GM18517 (cell line): ENCODE measurements at regions not wholly inside any gene's neighbourhood (a gene's known extent, or its start where the extent isn't known, plus 50 kb on each side); places are given as distances from the start of the nearest gene placed in this dataset.
A peak's percentile ranks its signal among the peaks of the same experiment; 100 is the strongest.

ENCODE experiments used
- ATAC-seq: cut with Tn5 transposase; IDR thresholded peaks from one replicate; pipeline ENCODE4 v1.9.1; 2021; ENCODE audit warnings: mild to moderate bottlenecking, moderate library complexity; ENCODE audit not compliant: unreplicated experiment

DNA sequence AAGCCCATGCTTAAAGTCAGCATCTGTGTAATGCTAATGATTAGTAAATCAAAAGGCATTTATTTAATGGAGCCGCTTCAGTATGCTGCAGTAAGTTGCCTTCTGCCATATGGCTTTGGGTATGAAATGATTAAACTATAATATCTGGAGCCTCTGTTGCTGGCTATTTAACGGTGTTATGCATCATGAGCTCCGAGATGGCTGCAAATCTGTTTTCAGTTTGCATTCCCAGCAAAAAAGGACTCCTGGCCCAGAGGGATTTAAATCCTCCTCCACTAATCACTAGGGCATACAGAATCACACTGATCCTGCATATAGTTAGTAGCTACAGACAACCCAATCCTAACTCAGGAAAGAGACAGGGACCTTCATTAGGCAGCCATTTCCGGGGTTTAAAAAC, 171.5 kb upstream of the EEA1 start:
- no peak for ATAC-seq

DNA sequence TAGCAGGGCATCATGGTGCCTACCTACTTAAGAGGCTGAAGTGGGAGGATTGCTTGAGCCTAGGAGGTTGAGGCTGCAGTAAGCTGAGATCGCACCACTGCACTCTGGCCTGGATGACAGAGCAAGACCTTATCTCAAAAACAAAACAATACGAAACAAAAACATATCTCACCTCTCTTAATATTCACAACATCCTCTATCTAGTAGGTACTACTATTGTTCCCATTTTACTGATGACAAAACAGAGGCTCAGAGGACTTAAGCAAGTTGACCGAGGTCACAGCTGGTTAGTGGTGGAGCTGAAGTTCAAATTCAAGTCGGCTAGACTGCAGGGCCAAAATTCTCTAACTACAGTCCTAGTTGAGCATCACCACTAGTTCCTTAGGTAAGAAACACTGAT, 172.3 kb upstream of the EEA1 start:
- no peak for ATAC-seq

DNA sequence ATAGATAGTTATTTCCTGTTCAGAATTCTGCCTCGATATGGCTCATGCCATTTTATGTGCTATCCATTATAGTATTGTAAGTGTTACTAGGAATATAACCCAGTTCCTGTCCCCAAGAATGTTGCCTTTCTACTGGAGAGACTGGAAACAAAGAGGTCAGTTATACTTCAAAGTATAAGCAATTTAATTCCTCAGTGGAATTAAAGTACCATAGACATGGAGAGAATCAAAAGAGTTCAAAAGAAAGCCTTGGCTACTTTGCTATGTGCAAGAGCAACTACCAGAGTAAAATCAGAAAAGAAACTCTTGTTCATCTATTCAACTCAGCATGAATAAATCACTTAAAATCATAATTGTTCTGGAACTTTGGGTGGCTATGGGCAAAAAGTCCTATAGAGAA, 173.2 kb upstream of the EEA1 start:
- ATAC-seq: no peak

DNA sequence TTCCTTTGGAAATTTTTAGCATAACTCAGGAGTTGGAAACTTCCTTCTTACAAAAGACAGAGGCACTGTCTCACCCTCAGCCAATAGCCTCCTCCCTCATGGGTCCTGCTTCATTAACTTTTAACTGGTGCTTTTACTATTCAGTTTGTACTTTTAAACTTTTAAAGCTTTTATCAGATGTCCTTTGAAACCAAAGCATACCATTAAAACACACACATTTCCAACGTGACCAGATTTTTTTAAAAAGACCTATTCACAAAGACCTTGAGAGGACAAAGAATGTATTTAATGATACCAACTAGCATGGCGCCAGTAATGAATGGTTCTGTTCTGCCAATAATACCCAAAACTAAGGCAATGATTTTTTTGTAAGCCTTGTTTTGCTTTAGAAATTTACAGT, 173.6 kb upstream of the EEA1 start:
- ATAC-seq: no peak

GRCh38 chr12:93103154-93103553, 174.1 kb upstream of the EEA1 start:
- no peak for ATAC-seq

DNA sequence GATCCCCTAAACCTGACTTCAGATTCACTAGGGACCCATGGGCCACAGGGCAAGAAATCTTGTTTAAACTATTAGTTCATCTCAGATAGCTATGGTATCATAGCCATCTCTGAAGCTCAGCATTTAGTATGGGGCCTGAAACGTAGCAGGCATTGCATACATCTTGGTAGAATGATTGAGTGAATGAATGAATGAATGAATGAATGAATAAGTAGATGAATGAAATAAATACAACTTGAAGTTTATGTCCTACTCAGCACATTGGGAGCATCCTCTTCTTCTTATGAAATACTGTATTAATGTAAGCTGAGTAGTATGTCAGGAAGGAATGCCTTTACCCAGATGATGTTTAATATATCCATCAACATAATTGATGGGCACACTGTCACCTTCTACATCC, 175.4 kb upstream of the EEA1 start:
- ATAC-seq: no peak

DNA sequence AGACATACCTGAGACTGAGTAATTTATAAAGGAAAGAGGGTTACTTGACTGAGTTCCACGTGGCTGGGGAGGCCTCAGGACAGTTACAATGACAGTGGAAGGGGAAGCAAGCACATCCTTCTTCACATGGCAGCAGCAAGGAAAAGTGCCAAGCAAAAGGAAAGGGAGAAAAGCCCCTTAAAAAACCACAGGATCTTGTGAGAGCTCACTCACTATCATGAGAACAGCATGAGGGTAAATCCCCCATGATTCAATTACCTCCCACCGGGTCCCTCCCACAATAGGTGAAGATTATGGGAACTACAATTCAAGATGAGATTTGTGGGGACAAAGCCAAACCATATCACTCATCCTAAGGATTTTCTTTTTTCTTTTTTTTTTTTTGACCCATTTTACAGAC, 177.8 kb upstream of the EEA1 start:
- ATAC-seq: no peak

- ATAC-seq: no peak
These were observed 178.6 kb upstream of the EEA1 start for GRCh38 chr12:93107514-93108312.

GRCh38 chr12:93108985-93109384, 179.9 kb upstream of the EEA1 start:
- ATAC-seq: no peak

- no peak for ATAC-seq
These were observed 180.6 kb upstream of the EEA1 start for GRCh38 chr12:93109551-93110203.

DNA sequence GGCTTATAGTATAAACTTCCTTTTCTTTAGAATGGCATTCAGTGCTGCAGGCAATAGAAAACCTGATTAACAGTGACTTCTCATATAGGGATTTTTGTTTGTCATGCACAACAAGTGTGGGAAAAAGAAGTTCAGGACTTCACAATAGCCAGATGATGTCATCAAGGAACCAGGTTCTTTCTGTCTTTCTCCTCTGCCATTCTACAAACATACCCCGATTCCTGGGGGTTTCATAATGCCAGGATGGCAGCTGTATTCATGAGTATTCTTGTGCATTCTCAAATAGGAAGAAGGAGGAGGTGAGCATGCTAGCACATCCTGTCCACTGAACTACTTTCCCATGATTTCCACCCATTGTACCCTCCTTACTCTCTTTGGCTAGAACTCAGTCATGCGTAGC, 182.7 kb upstream of the EEA1 start:
- no peak for ATAC-seq

- no peak for ATAC-seq
These were observed 184.4 kb upstream of the EEA1 start for GRCh38 chr12:93113317-93114006.

DNA sequence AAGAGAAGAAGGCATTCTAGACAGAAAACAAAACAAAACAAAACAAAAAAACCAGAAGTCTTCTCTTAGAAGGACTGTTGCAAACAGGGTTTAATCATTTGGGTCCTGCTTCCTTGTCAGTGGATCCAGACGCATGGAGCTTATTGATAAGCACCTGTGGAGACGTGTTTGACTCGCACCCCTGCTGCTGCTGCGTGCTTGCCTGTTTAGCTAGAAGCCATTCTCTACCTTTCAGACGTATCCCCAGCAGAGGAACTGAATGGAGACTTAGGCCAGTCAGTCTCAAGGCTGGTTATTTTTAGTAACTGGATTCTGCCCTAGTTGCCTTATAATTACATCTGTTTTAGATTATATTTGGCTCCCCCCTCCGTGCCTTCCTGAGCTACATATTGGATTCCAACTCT, 186.1 kb upstream of the EEA1 start:
- ATAC-seq: no peak

- ATAC-seq: no peak
These were observed 186.6 kb upstream of the EEA1 start for GRCh38 chr12:93115646-93116045.

DNA sequence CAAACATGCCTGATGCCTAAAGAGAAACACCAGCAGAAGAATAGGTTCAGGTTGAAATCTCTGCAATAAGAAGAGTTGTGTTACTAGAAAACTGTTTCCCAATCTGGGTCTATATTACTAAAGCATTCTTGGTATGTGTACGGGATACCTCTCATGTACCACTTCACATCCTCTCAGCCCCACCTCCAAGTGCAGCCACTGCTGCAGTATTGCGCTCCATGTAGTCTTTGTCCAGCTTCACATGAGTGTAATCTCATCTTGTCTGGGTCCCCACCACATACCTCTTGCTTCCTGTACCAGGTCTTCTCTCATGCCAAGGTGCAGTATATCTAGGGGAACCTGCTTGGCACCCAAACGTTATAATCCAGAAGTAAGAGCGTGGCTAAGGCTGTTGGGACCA, 187.5 kb upstream of the EEA1 start:
- no peak for ATAC-seq

DNA sequence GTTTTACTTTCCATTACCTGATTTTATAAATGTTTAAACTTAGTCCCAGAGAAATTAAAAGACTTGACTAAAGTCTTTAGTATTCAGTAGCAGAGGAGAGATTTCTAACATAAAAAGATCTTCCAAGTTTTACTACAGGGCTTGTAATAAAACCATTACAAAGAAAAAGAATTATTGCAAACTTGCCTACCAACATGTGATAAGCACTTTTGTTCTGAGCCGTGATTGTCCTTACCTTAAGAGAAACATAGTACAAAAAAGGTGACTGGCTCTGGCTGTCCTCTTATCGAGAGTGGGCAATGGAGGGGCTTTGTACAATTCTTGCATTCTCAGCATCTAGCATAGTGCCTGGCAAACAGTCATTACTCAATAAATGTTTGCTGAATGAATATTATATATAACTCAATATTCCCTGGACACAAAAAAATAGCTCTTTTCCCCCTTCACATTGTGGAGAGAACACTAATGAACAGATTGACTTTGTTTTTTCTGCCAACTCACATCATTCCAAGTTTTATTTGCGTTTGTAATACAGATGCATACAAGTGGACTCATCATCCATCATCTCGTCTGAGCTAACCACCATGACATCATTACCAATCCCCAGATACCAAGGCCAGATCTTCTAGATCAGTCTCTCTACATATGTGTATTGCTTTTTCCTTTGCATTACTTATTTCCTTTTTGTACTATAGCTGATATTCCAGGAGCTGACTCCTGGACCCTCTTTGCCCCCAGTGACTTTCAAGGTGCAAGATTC, 192.8 kb upstream of the EEA1 start:
- ATAC-seq: no peak

- ATAC-seq: no peak
These were observed 193.5 kb upstream of the EEA1 start for GRCh38 chr12:93122569-93123091.

DNA sequence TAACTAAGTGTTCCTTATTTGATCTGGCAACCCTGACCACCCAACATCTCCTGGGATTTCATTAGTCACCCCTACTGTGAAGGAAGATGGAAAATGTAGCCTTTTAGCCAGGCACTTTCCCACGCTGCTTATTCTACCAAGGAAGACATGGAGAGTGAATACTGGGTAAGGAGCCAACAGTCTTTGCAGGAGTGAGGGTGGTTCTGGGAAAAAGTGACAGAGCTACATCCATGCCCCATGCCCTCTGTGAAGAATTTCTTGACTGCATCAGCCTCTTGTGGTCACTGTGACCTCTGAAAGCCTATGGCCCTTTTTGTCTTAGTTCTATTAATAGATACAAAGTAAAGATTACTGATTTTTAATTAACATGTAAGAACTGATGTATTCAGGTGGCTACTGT, 196.0 kb upstream of the EEA1 start:
- no peak for ATAC-seq

- peak; percentile 47 for ATAC-seq
These were observed 197.0 kb upstream of the EEA1 start for GRCh38 chr12:93126069-93126474.

DNA sequence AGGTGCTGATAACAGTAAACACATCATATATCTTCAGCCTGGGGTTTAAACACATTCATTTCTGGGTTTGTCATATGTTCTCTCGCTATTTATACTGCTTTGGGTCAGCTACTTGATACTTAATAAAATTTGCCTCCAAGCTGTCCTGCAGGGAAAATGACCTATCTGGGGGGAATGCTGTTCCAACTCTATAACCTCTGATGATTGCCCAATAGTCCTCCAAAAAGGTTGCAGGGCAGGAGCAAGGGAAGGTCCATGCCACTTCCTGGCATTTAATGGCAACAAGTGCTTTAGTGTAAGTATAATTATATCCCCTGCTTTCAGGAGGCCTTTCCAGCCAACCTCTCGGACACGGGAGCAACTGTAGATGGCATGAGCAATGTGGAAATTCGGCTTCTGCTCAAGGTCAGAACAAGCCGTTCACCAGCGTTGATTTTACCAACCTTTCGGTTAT, 198.0 kb upstream of the EEA1 start:
- ATAC-seq: no peak
